ENCODE measurements at regions not wholly inside any gene's neighbourhood (a gene's known extent, or its start where the extent isn't known, plus 50 kb on each side); places are given as distances from the start of the nearest gene placed in this dataset.

DNA sequence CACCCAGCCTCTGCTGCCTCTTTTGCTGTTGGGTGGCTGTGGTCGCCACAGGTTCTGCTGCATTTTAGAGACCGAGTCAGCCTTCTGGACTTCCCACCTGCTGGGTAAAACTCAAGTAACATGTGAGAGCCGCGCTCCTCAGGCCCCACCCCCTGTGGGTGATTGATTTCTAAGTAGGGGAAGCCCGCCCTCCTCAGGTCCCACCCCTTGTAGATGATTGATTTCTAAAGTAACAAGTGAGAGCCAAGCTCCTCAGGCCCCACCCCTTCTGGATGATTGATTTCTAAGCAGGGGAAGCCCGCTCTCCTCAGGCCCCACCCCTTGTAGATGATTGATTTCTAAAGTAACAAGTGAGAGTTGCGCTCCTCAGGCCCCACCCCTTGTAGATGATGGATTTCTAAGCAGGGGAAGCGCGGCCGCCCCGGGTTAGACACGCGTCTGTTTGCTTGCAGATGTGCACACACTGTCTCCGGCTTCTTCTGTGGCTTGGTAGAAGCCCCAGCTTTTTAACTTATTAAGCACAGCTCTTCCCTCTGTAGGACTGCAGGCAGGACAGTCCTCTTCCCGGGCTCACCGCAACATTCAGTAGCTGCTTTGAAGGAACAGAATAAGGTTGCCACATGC is 83.4 kb downstream of the FAM43A start:
- peak; percentile 95 for DNase-seq

DNA sequence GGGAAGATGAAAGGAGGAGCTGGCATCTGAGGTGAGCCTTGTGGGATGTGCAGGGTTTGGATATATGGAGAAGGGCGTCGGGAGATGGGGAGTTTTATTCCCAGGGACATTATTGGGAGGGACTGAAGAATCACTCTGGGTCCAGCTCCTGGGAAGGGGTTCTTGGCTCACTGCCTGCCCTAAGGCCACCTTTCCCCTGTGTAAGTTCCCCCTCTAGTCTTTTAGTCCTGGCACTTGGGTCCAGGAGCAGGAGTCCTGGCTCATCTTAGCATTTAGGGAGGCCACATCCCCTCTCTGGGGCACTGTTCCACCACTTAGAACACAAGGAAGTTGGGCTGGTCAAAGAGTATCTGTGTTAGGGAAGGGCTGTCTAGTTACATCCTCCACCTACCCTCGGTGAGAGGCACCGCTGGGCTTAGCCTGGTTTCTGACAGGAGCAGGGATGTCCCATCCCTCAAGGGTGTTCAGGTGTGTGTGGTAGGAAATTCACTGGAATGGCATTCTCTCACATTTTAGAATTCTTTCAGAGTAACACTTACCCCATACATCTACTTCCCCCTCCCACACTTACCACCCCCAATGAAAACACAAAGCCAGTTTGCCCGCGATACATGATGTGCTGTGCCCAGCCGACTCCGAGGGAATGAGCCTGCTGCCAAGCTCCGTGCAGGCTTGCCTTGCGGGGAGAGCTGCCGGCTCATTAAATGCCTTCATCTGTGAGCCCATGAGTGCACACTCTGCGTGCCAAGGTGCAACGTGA is 86.7 kb downstream of the FAM43A start:
- DNase-seq, result no peak

DNA sequence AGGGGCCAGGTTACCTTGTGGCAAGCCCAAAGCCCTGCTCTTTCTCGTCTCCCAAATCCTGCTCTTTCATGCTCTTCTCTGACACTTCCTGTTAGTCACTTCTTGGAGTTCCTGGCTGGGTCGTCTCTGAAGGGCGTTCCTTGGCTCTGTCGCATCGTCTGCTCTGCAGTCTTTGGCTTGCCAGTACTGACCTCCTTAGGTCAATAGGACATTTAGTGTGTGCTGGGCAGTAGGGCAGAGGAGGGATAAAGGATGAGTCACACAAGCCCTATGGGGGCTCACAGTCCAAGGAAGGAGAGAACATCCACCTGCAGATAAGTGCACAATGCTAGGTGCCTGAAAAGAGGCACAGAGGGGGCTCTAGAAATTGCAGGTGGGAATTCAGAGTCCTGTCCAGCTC is 87.5 kb downstream of the FAM43A start:
- no peak for DNase-seq

DNA sequence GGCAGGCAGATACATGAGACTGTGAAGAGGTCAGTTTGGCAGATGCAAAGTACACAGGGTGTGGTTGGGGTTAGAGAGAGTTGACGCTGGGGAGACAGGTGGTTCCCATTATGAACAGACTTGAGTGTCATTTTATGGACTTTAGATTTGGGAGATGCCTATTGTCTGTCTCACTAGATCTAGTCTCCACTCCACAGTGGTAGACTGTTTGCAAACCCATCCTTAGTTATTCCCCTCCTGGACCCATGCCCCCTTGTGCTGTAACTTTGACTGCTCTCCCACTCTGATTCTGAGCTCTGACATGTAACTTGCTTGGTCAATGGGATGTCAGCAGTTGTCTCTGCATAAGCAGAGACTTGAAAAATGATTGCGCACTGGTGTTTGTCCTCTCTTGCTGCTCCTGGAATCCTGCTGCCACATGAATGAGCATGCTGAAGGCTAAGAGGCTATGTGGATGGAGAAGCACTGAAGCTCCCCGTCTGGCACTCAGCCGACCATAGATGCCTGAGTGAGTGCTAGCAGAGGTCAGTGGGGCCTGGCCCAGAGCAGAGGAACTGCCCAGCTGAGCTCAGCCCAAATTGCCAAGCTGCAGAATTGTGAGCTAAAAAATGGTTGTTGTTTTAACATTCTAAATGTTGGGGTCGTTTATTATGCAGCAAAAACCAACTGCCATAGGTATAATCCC is 88.2 kb downstream of the FAM43A start:
- DNase-seq, result no peak

DNA sequence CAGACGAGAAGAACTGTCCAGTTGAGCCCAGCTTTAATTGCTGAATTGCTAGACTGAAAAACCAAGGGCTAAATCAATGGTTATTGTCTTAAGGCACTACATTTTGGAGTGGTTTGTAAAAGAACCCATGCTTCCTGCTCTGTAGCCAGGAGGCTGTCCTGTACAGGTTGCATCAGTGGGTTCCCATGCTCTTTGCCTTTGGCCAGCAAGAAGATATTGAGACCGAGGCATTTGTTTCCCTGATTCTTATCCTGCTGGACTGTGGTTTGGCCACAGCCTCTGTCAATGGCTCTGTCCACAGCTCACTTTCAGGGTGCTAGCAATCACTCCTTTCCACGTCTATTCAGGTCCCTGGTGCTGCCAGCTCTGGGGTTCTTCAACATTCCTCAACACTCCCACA is 89.6 kb downstream of the FAM43A start:
- DNase-seq, result no peak

DNA sequence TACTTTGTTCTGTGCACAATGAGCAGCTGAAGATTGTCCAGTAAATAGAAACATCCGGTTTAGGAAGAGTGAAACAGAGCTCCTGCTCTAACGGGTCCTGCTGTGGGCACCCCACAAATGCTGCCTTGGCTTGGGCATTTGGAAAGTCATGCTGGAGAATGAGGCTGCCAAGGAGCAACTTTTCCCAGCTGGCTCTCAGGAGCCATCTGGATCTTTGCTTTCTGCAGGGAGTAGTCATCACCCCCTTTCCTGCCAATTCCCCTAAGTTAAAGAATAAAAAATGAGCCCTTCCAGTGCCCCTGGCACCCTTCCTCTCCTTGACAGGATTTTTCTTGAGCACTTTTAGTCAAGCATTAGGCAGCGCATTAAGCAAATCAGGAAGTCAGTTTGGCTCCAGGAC is 90.0 kb downstream of the FAM43A start:
- no peak for DNase-seq

DNA sequence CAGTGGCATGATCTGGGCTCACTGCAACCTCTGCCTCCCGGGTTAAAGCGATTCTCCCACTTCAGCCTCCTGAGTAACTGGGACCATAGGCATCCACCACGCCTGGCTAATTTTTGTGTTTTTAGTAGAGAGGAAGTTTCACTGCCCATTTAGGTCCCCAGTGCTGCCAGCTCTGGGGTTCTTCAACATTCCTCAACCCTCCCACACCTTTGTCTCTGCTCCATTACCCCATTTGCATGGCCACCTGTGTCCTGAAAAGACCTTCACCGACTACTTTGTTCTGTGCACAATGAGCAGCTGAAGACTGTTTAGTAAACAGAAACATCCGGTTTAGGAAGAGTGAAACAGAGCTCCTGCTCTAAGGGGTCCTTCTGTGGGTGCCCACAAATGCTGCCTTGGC is 92.0 kb downstream of the FAM43A start:
- no peak for DNase-seq

DNA sequence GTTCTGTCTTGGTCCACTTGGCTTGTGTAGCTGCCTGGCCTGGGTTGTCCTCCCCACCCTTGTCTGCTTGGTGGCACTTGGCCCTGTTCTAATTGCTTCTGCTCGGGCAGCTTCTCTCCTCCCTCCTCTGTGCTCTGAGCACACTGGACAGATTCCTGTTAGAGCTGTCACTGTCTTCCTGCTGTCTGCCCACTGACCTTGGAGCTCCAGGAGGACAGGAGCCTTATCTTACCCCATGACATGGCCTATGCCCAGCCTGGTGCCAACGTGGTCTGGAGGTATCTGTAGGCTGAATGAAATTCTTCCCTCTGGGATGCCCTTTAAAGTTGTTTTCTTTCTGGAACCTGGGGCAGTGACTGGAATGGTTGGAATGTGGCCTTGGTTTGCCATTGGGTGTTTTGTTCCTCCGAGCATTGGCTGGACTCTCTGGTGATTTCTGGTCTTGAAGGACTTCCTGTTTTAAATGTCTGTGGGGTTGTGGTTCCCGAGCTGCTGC is 94.1 kb downstream of the FAM43A start:
- no peak for DNase-seq

DNA sequence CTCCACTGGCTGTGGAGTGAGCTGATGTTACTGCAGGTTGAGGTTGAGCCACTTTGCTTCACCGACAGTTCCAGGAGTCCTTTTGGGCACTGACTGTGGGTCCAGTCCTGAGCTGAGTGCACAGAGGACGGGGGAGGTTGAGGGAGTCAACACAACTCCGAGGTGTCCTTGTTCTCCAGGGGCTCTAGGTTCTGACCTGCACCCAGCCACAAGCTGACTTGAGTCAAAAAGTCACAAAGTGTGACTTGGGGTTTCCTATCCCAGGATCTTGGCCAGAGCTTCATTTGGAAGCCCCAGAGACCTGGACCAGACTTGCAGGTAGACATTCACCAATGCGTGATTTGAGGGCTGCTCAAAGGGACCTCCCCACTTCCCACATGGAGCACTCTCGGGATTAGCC is 95.0 kb downstream of the FAM43A start:
- DNase-seq, result no peak

DNA sequence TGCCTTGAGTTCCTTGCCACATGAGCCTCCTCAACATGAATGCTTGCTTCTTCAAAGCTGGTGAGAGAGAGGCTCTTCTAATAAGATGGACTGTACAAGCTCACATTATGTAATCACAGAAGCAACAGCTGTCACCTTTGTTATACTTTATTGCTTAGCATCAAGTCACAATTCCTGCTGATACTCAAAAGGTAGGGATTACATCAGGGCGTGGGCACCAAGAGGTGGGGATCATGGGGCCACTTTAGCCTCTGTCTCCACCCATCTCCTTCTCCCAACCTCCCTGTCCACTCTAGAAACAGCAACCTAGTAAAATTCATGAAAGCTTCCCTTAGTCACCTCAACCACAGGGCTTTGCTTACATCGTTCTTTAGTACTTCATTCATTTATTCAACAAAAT is 95.9 kb downstream of the FAM43A start:
- no peak for DNase-seq

DNA sequence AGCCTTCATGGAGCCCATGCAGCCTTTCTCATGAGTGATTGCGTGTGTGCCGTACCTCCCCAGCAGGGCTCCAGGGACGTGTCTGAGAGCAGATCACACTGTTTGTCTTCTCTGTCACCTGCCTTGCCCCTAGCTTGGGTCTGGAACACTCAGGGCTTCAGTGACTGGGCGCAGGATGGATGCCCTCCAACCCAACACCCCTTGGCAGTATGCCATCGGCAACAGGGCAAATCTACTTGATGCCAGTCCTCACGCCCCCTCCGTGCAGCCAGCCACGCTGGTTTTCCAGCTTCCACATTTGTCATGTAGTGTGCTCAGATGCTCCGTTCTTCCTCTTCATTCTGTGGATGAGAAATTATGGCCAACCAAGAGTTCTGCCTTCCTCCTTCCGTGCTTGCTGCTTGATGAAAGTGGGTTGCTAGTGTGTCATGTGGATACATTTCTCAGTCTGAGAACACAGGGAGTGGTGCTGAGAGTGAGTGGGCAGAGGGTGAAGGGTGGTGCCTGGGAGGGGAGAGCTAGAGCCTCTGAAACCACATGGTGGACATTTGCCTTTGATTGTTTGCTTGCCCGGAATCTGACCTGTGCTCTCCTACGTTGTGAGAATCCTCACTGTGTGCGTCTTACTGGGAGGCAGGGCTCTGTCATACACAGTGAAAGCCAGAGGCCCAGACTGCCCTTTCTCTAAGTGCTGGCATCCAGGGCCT is 97.2 kb downstream of the FAM43A start:
- no peak for DNase-seq

DNA sequence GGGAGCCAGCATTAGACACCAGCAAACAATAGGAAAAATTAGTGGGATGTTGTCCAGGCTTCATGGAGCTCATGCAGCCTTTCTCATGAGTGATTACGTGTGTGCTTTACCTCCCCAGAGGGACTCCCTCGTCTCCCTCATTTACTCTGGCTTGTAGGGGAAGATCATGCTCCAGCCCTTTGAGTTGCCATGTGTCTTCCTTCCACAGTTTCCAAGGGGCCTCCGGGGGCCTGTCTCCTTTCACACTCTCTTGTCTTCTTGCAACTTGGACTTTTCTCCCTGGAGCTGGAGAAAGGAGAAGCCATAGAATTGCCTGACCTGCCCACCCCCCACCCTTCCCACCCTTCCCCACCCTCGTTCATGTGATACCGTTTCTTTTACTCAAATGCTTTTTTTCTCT is 98.7 kb downstream of the FAM43A start:
- no peak for DNase-seq

DNA sequence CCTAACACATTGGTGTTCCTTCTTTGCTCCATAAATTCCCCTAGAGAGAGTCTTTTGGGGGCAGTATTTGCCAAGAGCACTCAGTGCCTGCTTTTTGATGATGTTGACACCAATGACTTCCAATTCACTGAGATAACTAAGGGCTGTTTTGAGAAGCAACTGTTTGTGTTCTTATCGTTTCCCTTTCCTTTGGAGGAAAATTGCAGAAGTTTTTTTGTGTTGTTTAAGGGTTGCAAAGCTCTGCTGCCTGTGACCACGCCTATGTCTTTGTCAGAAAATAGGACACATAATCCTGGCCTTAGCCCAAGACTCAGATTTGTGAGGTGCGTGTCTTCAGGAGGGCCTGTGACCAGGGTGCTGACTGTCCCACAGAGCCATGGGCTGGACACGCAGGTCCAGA is 99.6 kb downstream of the FAM43A start:
- DNase-seq, result no peak

DNA sequence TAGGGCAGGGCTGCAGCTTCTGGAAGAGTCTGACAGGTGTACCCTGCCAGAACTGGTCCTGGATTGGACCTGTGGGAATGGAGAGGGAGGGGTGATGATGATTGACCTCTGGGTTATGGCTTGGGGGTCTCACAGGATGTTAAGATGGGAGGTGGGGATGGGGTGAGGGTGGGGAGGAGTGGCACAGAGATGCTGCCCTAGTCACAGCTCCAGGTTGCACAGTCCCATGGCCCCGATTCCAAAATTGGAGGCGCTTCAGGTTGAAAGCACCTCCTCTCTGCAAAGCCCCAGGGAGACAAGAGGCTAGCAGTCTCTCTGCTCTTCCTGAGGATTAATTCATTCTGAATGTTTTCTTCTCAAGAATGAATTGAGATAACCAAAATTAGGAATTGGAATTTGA is 101.4 kb downstream of the FAM43A start:
- DNase-seq, result no peak

DNA sequence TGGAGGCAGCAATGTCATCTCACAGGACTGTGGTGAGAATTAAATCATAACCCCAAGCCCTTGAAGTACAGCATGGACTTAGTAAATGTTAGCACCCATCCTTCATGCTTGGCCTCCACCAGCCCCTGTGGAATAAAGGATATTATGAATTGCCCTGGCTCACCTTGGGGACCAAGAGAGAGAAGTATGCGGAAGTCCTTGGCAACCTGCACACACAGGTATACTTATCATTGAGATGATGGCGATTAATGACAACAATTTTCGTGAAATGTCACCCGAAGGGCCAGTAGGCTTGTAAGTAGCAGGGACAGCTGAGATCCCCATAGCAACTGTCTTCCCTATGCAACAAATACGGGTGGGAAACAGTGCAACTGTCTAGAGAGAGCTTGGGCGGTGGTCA is 102.0 kb downstream of the FAM43A start:
- DNase-seq, result no peak

DNA sequence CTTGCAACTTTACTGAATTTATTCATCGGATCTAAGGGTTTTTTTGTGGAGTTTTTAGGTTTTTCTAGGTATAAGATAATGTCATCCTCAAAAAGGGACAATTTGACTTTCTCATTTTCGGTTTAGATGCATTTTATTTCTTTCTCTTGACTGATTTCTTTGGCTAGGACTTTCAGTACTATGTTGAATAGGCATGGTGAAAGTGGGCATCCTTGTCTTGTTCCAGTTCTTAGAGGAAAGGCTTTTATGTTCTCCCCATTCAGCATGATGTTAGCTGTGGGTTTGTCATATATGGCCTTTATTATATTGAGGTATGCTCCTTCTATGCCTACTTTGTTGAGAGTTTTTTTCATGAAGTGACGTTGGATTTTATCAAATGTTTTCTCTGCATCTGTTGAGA is 106.7 kb downstream of the FAM43A start:
- DNase-seq, result no peak

DNA sequence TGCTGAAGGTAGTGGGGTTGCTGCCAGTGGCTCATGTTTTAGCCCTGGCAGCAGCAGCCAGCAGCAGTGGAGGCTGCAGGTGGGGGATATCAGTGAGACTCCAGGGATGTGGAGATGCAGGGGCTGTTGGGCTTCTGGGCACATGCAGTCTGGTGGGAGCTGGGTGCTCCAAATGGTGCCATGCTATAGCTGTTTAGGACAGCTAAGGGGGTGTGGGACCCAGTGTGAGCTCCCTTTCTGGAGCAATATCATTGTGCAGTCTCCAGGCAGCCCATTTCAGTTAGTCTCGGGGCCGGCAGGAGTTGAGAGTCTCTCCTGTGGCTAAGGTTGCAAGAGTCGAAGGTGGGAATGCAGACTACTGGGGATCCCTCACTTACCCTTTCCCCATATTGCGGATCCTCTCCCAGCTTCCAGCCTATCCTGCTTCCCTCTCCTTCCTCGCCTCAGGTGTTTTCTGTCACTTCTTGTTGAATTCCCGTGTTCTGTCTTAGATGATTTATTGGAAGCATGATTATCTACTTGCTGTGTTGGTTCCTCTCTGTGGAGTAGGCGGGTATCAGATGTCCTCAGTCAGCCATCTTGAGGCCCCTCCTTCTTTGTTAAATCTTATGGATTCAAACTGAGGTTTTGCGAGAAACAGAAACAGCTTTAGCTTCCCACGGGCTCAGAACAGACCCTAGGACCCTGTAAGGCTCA is 112.0 kb downstream of the FAM43A start:
- no peak for DNase-seq

DNA sequence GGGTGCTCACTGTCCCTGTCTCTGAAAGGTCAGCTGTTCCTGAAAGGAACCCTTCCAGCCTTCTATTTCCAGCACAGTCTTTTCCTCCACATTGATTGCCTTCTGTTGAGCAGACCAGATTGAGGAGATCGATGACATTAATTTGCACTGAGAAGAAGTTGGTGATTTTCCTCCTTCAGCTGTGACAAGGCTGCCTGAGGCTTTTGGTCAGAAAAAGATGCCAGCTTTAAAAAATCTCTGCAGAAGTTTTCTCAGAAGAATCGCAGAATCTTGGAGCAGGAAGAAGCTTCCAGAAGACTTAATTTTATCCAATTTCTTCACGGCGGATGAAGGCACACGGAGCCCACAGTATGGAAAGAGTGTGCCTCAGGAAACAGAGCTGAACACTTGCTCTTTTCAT is 112.8 kb downstream of the FAM43A start:
- DNase-seq, result no peak

DNA sequence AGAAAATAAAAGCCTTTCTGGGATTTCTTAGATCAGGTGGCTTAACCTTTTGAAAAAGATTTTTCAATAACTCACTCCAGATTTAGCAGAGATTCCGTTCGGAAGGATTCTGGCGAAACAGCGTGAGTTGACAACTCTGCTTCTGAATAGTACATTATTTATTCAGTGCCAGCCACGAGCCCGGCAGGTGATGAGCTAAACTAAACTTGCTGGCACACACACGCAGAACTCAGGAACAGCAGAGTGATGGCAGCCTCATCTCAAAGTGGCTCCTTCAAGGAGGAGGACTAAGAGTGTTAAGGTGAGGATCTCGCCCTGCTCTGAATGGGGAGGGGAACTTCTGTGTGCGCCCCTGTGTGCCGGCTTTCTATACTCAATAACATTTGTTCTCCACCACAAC is 114.3 kb downstream of the FAM43A start:
- DNase-seq, result no peak

DNA sequence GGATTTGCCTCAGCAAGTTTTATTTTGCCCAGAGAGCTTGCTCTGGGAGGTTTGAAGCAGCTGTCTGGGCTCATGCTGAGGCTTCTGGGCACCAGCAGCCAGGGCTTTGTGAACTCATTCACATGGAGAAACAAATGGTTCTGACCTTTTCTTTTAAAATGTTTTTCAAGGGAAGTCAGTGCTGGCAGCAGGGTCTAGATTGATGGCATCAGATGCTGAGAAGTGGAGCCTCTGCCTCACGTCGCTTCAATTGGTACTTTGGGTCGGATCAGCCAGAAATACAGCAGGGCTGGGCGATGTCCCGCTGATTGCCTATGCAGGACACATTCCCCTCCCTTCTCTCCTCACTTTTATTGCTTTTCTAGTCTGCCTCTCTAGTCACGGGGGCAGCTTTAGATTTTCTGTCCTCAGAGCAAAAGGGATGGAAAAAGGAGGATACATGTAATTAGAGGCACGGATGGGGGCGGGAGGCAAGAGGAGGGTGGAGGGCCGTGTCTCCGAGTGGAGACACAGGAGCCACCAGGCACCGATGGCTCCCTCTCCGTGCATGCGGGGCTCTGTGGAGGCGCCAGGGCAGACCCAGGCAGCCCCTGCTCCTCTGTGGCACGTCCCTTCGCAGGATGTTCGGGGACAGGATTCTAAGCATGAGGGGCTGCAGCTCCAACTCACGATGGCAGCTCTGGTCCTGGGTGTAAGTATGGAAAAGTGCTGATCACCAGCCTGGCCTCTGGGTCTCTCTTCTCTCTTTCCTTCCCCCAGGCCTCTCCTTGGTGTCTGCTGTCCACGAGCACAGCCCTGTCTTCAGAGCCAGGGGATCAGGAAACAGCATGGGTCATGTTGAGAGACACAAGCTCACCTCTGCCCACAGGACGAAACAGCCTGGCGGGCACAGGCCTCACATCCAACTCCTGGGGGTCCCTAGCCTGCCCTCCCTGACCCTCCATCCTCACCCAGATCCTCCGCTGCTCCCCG is 116.1 kb downstream of the FAM43A start:
- DNase-seq, result no peak

DNA sequence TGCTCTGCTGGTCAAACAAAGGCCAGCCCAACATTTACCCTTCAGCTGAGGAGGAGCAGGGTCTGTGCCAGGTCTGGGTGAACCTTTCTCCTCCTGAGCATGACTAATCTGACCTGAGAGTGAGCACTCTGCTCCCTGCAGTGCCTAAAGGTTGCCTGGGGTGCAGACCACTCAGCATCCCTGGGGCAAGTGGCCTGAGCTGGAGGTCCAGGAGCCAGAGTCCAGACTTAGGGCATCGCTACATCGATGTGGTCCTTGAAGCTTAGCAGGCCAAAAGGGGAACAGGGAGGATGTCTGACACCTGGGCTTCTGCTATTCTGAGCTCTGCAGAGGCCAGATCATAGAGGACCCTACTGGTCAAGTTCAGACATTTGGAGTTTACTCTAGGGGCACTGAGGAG is 119.1 kb downstream of the FAM43A start:
- no peak for DNase-seq

DNA sequence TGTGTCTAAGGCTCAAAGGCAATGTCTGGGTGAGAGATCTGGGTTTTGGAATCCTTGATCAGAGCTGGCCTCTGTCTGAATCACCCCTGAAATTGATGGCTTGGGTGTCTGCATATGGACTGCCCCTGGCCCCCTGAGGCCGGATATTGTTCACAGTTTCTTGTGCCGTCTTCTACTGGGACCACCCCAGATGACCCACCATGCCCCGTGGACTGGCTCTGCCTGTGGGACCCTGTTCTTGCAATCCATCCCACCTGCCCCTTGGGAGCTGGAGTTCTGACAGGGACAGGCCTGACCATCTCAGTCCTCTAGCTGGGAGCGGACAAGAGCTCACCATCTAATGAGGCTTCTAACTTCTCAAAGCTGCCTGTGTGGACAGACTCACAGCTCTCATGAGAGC is 119.9 kb downstream of the FAM43A start:
- DNase-seq, result no peak

Data from midbrain (tissue), 1 donor.